SH-SY5Y (cell line): ENCODE measurements at regions not wholly inside any gene's neighbourhood (a gene's known extent, or its start where the extent isn't known, plus 50 kb on each side); places are given as distances from the start of the nearest gene placed in this dataset.

Experiments used
- GATA2 ChIP-seq: IDR thresholded peaks from 2 replicates; pipeline ENCODE4 v1.6.1; 2011; ENCODE audit warnings: mild to moderate bottlenecking, low read depth, low read length
- GATA3 ChIP-seq: IDR thresholded peaks from 2 replicates; pipeline ENCODE4 v1.6.1; 2011; ENCODE audit warnings: low read depth, mild to moderate bottlenecking, low read length, moderate library complexity

GRCh38 chr6:122530440-122531046 lies 58.9 kb upstream of the SERINC1 start:
- TF ChIP-seq GATA3 (no peak), GATA2 (no peak)
